ENCODE measurements at regions not wholly inside any gene's neighbourhood (a gene's known extent, or its start where the extent isn't known, plus 50 kb on each side); places are given as distances from the start of the nearest gene placed in this dataset.

DNA sequence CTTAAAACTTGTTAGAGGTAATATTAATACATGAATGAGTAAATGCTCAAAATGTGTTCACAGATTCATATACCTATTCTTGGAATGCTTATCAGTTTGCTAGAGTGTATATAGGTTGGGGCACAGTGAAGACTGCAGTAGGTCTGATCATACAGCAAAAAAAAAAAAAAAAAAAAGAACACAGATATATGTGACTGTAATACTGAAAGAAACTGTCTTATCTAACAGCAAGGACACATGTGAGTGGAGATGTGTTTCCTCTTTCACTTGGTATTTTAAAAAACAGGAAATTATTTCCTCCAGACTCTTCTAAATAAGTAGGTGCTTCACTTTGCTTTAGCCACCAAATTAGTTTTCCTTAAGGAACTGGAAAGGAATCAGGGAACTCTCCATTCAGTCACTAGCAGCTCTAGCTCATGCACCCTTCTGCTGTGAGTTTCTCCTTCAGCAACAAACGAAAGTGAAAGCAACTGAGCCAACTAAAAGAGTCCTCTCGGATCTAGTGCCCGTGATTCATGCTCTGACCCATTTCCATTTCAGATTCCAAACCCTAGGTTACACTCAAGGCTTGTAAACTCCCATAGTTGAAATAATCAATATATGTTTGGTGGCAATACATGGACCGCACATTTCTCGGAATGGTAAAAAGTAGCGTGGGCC is 98.5 kb downstream of the DSEL start:
- no peak for DNase-seq (ENCODE audit: low read depth in 1 of 2, low spot score in 1 of 2)
- no peaks in the 10 kb centered on the region for H3K27me3 ChIP-seq (ENCODE audit: insufficient read depth, poor library complexity, severe bottlenecking)

DNA sequence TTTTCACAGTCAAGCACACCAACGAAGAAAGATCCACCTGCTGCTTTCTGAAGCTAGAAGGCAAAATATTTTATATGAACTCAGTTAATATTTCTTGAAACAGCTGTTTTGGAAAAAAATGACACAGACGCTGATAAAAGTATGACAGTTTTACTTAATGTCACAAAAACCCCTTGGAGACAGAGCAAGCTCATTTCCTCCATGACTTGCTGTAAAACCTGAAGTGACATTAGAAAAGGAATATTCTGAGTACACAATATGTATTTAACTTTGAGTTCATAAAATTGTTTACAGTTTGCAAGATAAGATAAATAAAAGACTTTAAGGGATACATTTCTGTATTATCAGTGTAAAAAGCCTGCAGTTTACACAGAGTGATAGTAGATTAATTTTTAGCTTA is 105.4 kb downstream of the DSEL start:
- no peak overlapping the region for H3K27ac ChIP-seq (replicated peaks)

More for the DNA sequence above, 98.5 kb downstream of the DSEL start:
- no peak overlapping the region for H3K27ac ChIP-seq (replicated peaks)
- no peak overlapping the region for H3K4me3 ChIP-seq (replicated peaks; ENCODE audit: insufficient read depth, low read length)
- TF ChIP-seq, protein P1, sequence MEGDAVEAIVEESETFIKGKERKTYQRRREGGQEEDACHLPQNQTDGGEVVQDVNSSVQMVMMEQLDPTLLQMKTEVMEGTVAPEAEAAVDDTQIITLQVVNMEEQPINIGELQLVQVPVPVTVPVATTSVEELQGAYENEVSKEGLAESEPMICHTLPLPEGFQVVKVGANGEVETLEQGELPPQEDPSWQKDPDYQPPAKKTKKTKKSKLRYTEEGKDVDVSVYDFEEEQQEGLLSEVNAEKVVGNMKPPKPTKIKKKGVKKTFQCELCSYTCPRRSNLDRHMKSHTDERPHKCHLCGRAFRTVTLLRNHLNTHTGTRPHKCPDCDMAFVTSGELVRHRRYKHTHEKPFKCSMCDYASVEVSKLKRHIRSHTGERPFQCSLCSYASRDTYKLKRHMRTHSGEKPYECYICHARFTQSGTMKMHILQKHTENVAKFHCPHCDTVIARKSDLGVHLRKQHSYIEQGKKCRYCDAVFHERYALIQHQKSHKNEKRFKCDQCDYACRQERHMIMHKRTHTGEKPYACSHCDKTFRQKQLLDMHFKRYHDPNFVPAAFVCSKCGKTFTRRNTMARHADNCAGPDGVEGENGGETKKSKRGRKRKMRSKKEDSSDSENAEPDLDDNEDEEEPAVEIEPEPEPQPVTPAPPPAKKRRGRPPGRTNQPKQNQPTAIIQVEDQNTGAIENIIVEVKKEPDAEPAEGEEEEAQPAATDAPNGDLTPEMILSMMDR (IDR thresholded peaks at IDR 0.05; ENCODE audit: insufficient read depth, low read length) = no peak

DNA sequence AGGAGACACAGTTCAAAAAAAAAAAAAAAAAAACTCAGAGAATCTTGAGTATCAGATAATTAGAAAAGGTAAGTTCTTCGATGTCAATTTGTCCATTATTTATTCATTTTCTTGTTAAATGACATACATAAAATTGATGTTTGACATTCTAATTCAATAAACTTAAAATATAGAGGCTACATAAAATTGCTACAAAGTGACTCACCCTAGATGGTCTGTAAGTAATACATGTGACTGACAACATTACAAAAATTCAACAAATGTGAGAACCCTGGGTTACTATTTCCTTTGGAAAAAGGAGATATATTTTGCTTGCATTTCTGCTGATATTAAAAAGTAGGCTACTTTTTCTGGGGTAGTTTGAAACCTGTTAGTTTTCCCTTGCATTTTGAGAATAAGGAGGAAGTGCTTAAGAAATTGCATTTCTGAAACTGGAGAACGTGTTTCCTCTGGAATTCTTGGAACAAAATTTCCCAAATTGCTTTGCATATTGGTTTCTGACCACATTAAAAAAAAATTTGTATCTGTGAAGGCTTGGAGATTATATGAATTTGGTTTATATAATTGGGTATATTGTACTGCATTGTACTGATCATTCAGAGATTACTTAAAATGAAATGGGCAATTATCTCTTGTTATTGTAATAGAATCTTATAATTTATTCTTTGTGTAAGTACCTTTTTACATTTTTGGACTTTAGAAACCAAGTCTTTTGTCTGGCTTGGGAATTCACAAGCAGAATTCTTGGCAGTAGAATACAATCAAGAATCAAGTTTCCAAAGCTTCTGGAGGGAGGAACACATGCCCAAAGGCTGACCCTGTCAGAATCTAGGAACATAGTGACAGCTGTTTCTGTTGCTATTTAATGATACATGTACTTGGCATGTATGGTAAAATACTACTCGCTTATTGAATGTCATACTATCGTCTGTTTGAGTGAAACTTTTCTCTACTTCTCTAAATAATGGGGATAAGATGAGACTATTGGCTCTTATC is 106.1 kb downstream of the DSEL start:
- no peak overlapping the region for H3K27ac ChIP-seq (replicated peaks)
- TF ChIP-seq SPI1 (IDR thresholded peaks at IDR 0.05; ENCODE audit: borderline replicate concordance, low read depth) (no peak), POLR2AphosphoS5 (IDR thresholded peaks at IDR 0.05; ENCODE audit: low read depth) (no peak), GABPA (IDR thresholded peaks at IDR 0.05; ENCODE audit: low read depth) (no peak)
- TF ChIP-seq, protein P2, sequence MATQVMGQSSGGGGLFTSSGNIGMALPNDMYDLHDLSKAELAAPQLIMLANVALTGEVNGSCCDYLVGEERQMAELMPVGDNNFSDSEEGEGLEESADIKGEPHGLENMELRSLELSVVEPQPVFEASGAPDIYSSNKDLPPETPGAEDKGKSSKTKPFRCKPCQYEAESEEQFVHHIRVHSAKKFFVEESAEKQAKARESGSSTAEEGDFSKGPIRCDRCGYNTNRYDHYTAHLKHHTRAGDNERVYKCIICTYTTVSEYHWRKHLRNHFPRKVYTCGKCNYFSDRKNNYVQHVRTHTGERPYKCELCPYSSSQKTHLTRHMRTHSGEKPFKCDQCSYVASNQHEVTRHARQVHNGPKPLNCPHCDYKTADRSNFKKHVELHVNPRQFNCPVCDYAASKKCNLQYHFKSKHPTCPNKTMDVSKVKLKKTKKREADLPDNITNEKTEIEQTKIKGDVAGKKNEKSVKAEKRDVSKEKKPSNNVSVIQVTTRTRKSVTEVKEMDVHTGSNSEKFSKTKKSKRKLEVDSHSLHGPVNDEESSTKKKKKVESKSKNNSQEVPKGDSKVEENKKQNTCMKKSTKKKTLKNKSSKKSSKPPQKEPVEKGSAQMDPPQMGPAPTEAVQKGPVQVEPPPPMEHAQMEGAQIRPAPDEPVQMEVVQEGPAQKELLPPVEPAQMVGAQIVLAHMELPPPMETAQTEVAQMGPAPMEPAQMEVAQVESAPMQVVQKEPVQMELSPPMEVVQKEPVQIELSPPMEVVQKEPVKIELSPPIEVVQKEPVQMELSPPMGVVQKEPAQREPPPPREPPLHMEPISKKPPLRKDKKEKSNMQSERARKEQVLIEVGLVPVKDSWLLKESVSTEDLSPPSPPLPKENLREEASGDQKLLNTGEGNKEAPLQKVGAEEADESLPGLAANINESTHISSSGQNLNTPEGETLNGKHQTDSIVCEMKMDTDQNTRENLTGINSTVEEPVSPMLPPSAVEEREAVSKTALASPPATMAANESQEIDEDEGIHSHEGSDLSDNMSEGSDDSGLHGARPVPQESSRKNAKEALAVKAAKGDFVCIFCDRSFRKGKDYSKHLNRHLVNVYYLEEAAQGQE (IDR thresholded peaks at IDR 0.05; ENCODE audit: insufficient replicate concordance, low read depth) = no peak
- TF ChIP-seq, protein P1 (IDR thresholded peaks at IDR 0.05; ENCODE audit: insufficient read depth, low read length) = no peak
- no peak overlapping the region for H3K4me3 ChIP-seq (replicated peaks; ENCODE audit: insufficient read depth, low read length)
- no peaks in the 10 kb centered on the region for H3K27me3 ChIP-seq (ENCODE audit: insufficient read depth, poor library complexity, severe bottlenecking)
- DNase-seq (ENCODE audit: low read depth in 1 of 2, low spot score in 1 of 2) = no peak

More for the DNA sequence above, 105.4 kb downstream of the DSEL start:
- H3K27me3 ChIP-seq (ENCODE audit: insufficient read depth, poor library complexity, severe bottlenecking) = no peaks in the 10 kb centered on the region
- H3K4me3 ChIP-seq (replicated peaks; ENCODE audit: insufficient read depth, low read length) = no peak overlapping the region
- TF ChIP-seq, protein P1 (IDR thresholded peaks at IDR 0.05; ENCODE audit: insufficient read depth, low read length) = no peak
- TF ChIP-seq SPI1 (IDR thresholded peaks at IDR 0.05; ENCODE audit: borderline replicate concordance, low read depth) (no peak), GABPA (IDR thresholded peaks at IDR 0.05; ENCODE audit: low read depth) (no peak), POLR2AphosphoS5 (IDR thresholded peaks at IDR 0.05; ENCODE audit: low read depth) (no peak)
- TF ChIP-seq, protein P2 (IDR thresholded peaks at IDR 0.05; ENCODE audit: insufficient replicate concordance, low read depth) = no peak
- no peak for DNase-seq (ENCODE audit: low read depth in 1 of 2, low spot score in 1 of 2)
